T-helper 1 cell (primary cell): ENCODE measurements at regions not wholly inside any gene's neighbourhood (a gene's known extent, or its start where the extent isn't known, plus 50 kb on each side); places are given as distances from the start of the nearest gene placed in this dataset.

Experiments
- DNase-seq, 5 donors: peaks; one replicate each; pipeline ENCODE4 v3.0.0-alpha.2; 2012 to 2020

GRCh38 chr19:30722761-30723160 lies 350.6 kb downstream of the ZNF536 start:
- DNase-seq = no peak

DNA sequence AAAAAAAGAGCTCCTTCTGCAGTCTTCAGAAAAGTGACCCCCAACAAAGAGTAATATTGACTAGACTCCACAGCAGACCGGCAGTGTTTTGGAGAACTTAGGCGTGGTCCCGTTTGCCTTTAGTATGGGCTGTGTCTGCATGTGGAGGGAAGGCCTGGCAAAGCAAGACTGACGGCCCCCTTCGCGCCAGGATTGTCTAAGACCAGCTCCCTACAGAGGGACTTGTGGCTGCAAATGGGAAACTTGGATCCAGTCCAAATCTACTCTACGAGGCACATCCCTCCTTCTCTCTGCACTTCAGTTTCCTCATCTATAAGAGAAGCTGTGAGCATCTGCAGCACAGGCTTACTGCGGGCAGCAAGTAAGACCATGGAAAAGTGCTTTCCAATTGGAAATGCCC lies 350.0 kb downstream of the ZNF536 start:
- no peak for DNase-seq

- no peak for DNase-seq
Measured at GRCh38 chr19:30719999-30720345, 347.8 kb downstream of the ZNF536 start.

DNA sequence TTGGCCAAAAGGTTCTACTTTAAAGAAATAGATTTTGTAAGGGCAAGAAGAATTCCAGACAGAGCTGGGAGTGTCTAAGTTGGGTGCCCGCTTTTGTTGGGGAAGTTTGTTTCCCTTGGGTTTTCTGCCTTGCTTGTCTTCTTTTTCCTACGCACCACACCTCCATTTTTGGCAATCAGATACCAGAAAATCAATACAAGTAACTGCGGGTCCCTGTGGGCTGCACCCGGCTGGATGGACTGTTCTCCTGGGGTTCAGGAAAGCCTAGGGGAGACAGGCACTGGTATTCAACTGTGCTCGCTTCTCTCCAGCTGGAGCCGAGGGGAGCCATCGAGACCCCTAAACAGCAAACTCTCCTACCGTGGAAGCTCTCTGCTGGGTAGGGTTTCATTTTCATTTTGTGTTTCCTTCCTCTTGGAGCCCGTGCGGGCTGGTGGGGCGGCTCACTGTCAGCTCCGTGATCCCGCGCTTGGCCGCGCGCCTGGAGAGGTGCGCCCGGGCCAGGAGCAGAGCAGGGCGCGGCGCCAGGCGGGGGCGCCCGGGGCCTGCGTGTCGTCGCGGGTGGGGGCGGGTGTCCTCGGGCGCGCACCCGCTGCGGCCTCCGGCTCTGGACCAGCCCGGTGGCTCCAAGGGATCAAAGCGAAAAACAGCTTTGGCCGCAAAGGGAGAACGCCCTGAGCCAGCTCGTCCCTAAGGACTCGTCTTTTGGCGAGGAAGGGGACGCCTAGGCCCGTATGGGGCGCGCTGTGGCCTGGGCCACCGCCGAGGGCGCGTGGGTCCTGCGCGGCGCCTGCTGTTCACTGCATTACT lies 347.2 kb downstream of the ZNF536 start:
- DNase-seq = peak in 1 of 5 donors; percentile 12

DNA sequence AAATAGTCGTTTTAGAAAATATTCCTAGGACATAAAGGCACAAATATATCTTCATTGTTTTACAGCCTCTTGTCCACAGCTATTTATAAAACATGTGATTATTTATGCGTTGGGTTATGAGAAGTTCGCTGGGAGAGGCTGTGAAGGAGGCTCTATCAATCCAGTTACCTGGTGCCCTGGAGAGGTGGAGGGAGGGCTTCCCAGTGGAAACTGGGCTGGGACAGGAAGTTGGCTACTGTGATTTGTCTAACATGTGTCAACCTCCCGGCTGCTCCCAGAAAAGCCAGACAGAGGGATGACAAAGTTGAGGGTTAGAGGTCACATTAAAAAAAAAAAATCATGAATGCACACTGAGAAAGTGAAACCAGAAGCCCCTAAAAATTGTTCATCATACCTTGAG lies 346.5 kb downstream of the ZNF536 start:
- no peak for DNase-seq

DNA sequence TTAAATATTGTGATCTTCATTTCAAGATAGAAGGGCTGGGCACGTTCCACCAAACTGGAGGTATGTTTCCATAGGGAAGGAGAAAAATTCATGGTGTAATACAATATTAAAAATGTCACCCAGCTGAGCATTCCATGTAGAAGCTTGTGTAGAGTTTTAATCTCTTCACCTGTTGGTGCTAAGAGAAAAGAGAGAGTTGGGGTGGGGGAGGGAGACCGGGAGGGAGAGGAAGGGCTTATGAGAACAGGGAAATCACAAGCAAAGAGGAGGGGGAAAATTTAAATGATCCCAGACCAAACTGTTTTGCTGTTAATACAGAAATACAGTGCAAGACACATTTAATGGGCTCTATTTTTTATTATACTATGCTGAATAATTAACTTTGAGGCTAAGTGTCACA lies 345.8 kb downstream of the ZNF536 start:
- no peak for DNase-seq

- no peak for DNase-seq
Measured at GRCh38 chr19:30717381-30717780, 345.2 kb downstream of the ZNF536 start.

GRCh38 chr19:30712431-30713337 lies 340.5 kb downstream of the ZNF536 start:
- DNase-seq = no peak

DNA sequence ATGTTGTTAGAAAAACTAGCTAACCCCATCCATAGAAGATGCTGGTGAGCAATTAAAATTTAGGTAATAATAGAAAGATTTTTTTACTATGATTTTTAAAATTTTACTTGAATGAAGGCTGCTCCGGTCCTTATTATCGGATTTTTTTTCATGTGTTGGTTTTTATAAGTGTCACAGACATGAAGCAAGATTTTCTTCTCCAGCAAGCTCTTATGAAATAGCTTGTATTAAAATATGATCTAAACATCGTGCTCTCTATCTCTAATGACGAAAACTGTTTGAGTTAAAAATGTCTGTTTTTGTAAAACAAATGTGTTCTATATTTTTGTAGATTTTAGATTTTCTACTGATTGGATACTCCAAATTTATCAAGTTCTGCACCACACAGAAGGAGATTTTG lies 339.6 kb downstream of the ZNF536 start:
- no peak for DNase-seq

- no peak for DNase-seq
Measured at GRCh38 chr19:30711296-30711695, 339.1 kb downstream of the ZNF536 start.

DNA sequence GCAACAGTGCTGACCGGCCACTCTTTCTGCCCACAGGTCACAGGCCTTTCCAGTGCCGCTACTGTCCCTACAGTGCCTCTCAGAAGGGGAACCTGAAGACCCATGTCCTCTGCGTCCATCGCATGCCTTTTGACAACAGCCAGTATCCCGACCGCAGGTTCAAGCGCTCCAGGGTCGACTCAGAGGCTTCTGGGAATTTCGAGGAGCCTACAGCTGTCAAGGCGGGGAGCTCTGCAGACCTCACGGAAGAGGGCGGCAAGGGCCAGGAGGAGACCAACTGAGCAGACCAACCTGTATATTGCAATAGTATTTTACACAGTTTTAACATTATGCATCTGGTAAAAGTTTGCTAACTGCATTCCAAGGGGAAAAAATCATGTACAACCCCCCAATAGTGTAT lies 338.5 kb downstream of the ZNF536 start:
- no peak for DNase-seq

DNA sequence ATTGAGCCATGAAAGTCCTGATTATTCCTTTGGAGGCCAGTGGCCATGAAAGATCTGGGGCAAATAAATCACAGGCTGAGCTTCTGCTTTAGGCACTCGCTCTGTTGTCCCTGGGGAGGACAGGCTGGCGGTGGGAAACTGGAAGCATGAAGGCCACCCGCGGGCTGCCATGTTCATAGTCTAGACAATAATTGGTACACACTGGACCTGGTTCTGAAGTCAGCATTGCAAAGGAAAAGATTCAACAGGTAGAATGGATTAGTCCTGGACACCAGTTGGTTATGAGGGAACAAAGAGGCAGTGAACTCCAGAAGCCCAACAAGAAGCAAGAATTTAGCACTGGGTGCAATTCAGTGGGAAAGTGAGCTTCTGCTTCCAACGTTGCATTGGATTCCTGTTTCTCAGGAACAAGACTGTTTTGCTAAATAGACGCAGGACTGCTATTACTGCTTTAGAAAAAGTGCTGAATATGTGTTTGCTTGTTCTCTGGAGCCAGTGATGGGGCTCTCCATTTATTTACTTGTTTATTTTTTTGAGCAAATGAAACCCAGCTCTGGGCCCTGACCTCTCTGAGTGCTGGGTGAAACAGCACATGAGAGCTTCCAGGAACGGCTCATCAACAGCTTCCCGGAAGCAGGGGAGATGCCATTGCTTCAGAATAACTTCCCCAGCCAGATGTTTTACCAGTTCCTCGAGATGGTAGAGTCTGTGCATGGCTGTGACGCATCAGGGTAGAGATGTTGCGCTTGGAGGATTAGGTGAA lies 336.4 kb downstream of the ZNF536 start:
- DNase-seq = no peak

DNA sequence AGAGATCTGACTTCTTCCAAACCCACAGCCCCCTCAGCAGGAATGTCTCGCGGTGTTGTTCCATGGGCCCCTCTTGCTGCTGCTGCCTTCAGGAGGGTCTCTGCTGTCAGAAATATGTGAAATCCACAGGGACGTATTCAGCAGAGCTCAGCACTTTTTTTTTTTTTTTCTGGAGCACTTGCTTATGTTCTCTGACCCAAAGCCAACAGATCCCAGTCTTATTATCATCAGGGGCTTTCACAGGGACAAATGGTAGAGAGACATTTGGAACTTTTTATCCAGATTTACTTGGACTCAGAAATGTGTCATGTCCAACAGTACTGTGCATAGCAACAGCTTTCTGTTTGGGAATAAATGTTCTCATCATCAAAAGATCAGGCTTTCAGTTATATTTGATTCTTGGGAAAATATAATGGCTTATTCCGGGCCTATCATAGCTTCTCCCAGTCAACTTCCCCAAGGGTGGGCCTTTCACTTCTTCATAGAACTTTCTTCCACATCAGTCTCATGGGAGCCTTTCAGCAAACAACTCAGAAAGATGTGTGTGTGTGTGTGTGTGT lies 332.7 kb downstream of the ZNF536 start:
- DNase-seq = no peak

- DNase-seq = no peak
Measured at GRCh38 chr19:30703645-30704044, 331.5 kb downstream of the ZNF536 start.

DNA sequence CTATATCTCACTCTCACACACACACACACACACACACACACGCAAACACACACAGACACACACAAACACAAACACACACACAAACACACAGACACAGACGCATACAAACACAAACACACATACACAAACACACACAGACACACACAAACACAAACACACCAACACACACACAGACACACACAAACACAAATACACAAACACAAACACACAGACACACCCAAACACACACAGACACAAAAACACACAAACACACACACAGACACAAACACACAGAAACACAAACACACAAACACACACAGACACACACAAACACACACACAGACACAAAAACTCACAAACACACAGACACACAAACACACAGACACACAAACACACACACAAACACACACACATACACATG lies 329.0 kb downstream of the ZNF536 start:
- no peak for DNase-seq

DNA sequence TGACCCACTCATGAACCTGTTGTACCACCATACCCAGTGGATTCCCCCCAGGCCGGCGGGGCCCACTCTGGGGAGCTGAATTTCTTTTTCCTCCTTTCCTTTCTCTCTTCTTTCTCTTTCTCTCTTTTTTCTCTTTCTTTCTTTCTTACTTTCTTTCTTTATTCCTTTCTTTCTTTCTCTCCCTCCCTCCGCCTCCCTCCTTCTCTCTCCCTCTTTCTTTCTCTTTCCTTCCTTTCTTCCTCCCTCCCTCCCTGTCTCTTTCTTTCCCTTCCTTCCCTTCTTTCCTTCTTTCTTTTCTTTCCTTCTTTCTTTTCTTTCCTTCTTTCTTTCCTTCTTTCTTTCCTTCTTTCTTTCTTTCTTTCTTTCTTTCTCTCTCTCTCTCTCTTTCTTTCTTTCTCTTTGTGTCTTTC lies 327.7 kb downstream of the ZNF536 start:
- DNase-seq = no peak

DNA sequence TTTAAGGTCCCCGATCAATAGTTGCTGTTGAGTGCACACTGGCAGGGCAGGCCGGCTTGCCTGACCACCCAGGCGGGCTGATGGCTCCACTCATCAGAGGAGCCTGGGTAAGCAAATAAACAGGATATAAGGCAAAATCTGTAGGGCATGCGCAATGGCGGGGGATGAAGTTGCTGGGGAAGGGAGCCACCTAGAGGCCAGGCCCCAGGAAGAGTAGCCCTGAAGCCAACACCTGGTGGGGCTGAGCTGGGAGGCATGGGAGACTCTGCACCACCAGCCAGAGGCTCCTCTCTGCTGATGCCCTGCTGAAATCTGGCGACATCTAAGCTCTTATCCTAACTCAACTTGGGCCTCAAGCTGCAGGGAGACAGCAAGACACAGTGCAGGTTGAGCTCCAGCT lies 324.3 kb downstream of the ZNF536 start:
- DNase-seq = no peak

- no peak for DNase-seq
Measured at GRCh38 chr19:30695171-30695875, 323.1 kb downstream of the ZNF536 start.

GRCh38 chr19:30694156-30694755 lies 322.1 kb downstream of the ZNF536 start:
- no peak for DNase-seq

- no peak for DNase-seq
Measured at GRCh38 chr19:30692879-30693503, 320.8 kb downstream of the ZNF536 start.

DNA sequence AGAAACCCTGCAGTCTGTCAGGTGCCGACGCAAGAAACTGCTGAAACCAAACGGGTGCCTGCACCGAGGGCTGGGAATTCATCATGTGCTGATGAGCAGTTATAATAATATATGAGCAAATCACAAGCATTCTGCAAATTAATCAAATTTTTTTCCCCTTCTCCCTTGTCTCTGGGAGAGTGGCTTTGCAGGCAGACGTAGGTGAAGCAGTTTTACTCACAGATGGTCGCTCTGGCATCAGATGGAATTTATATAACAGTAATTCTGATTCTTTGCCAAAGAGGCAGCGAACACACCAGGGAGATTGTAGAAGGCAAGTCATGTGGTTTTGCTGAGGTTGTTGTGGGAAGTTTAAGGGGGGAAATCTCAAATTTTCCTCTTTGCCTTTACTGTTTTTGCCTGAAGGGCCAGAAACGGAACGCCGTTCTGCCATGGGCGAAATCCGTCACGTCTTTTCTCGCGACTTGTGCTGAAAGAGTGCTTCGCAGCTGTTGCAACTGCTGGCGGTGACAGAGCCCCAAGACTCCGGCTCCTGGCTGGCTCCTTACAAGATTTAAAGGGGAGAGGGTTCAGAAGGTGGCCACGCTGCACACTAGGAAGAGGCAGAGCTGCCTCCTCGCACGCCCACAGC lies 320.1 kb downstream of the ZNF536 start:
- no peak for DNase-seq
